ENCODE measurements at regions not wholly inside any gene's neighbourhood (a gene's known extent, or its start where the extent isn't known, plus 50 kb on each side); places are given as distances from the start of the nearest gene placed in this dataset.

DNA sequence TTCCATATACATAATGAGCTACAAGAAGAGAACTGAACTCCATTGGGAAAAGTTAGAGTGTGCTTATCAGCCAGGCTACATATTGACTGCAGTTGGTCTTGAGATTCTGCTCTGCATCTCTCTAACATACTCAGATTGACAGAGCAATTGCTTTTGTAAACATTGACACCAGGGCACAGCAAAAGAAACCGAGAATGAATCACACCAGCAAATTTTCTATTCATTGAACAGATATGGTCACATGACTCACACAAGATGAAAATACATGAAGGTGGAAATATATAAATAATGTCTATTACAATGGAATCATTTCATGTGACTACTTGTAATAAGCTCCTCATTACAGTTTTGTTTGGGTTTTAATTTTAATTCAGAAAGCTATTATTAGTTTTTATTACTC, 691.9 kb upstream of the TMEFF2 start:
- DNase-seq (ENCODE audit: low read depth): no peak
- TF ChIP-seq CTCF (IDR thresholded peaks at IDR 0.05; ENCODE audit: insufficient read depth, low read depth, low read length): no peak
- H3K4me3 ChIP-seq (ENCODE audit: low read depth, low read length): no peak overlapping the region

GRCh38 chr2:192885569-192886160, 690.9 kb upstream of the TMEFF2 start:
- DNase-seq (ENCODE audit: low read depth): no peak
- TF ChIP-seq CTCF (IDR thresholded peaks at IDR 0.05; ENCODE audit: insufficient read depth, low read depth, low read length): no peak
- no peak overlapping the region for H3K4me3 ChIP-seq (ENCODE audit: low read depth, low read length)

DNA sequence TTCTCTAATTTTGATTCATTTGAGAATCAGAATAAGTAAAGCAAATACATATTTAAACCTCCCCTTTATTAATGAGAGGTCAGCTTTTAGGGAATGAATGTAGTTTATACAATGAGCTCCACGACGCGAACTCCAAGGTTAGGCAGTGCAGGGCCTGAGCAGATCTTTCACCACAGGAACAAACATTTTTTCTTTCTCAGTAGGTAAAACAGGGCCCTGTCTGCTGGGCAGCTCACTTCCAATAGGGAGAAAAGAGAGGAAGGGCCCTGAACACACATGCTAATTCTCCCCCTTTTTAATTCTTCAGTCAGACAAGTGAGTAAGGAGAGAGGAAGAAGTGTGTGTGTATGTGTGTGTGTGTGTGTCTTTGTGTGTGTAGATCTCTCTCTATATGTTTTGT, 682.4 kb upstream of the TMEFF2 start:
- no peak for DNase-seq (ENCODE audit: low read depth)
- no peak overlapping the region for H3K4me3 ChIP-seq (ENCODE audit: low read depth, low read length)
- no peak for TF ChIP-seq CTCF (IDR thresholded peaks at IDR 0.05; ENCODE audit: insufficient read depth, low read depth, low read length)

DNA sequence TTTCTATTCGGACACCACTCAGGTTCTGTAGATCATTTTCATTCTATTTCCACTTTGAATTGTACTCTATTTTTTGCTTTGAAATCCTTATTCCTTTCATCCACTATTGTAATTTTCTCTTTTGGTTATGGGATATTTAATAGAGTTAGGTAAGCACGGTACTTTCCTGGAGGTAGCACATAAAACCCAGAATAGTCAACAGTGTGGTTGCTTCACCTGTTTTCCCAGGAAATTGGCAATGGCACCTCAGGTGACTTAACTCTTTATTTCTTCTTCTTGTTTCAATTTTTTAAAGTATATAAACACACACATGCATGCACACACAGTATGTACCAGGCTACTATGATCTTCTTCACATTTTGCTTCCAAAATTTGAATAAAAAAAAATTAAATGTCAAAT, 682.0 kb upstream of the TMEFF2 start:
- H3K4me3 ChIP-seq (ENCODE audit: low read depth, low read length): no peak overlapping the region
- DNase-seq (ENCODE audit: low read depth): no peak
- TF ChIP-seq CTCF (IDR thresholded peaks at IDR 0.05; ENCODE audit: insufficient read depth, low read depth, low read length): no peak

DNA sequence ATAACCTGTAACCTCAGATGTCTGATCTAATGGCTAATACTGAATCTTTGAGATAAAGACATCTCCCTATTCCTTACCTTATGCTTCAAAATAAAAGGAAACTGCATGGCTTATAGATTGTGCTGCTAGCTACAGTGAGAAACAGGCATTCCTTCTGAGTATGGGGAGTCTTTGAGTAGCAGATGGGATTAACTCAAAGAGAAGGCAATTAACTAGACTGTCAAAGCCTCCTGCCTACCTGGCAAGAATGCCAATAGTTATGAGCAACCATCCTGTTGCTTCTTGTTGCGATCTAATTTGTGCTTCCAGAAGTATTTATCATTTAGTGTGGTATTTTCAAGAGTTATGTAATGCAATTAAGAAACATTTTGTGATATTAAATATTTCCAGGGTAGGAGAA, 660.0 kb upstream of the TMEFF2 start:
- no peak for TF ChIP-seq CTCF (IDR thresholded peaks at IDR 0.05; ENCODE audit: insufficient read depth, low read depth, low read length)
- no peak overlapping the region for H3K4me3 ChIP-seq (ENCODE audit: low read depth, low read length)
- no peak for DNase-seq (ENCODE audit: low read depth)

- TF ChIP-seq CTCF (IDR thresholded peaks at IDR 0.05; ENCODE audit: insufficient read depth, low read depth, low read length): no peak
- no peak overlapping the region for H3K4me3 ChIP-seq (ENCODE audit: low read depth, low read length)
- DNase-seq (ENCODE audit: low read depth): no peak
Measured at GRCh38 chr2:192854031-192854430, 659.3 kb upstream of the TMEFF2 start.

DNA sequence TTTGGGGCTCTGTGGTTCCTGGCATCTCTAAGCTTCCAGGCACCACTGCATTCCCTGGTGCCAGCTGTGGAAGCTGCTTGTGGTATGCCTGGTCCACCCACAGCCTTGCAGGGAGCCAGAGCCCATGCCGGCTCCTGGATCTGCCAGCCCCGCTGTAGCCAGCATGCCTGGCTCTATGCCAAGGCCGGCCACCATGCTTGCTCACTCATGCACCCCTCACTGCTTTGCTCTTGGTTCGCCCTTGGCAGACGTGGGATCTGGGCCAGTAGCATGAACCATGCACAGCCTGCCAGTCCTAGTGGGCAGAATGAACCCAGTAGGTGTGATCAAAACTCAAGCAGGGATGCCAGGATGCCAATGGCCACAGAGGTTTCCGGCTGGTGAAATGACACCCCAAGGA, 634.2 kb upstream of the TMEFF2 start:
- no peak for DNase-seq (ENCODE audit: low read depth)
- no peak overlapping the region for H3K4me3 ChIP-seq (ENCODE audit: low read depth, low read length)
- no peak for TF ChIP-seq CTCF (IDR thresholded peaks at IDR 0.05; ENCODE audit: insufficient read depth, low read depth, low read length)

All from fibroblast of villous mesenchyme (primary cell).